WI38 (cell line): ENCODE measurements at regions not wholly inside any gene's neighbourhood (a gene's known extent, or its start where the extent isn't known, plus 50 kb on each side); places are given as distances from the start of the nearest gene placed in this dataset.

Experiments used
- H3K4me3 ChIP-seq: 2 replicates; pipeline ENCODE4 v1.5.1; 2011; ENCODE audit warnings: low read depth, mild to moderate bottlenecking, control low read depth, low read length
- TF ChIP-seq, protein P1 (sequence below): IDR thresholded peaks from 2 replicates; pipeline ENCODE4 v1.5.1; 2012; ENCODE audit warnings: low read depth, mild to moderate bottlenecking, control low read depth, low read length

DNA sequence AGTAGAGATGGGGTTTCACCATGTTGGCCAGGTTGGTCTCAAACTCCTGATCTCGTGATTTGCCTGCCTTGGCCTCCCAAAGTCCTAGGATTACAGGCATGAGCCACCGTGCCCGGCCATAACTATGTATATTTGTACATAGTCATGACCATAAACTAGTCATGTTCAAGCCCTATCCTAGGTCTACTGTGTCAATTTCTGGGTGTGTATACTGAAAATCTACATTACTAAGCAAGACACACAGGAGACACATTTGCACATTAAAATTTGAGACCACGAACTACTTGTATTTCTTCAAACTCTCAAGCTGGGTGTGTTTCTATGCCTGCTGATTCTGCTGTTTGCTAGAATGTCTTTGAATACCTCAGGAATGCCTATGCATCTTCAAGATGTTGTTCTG is 451.3 kb upstream of the MCTP2 start:
- H3K4me3 ChIP-seq: no peak overlapping the region
- TF ChIP-seq, protein P1, sequence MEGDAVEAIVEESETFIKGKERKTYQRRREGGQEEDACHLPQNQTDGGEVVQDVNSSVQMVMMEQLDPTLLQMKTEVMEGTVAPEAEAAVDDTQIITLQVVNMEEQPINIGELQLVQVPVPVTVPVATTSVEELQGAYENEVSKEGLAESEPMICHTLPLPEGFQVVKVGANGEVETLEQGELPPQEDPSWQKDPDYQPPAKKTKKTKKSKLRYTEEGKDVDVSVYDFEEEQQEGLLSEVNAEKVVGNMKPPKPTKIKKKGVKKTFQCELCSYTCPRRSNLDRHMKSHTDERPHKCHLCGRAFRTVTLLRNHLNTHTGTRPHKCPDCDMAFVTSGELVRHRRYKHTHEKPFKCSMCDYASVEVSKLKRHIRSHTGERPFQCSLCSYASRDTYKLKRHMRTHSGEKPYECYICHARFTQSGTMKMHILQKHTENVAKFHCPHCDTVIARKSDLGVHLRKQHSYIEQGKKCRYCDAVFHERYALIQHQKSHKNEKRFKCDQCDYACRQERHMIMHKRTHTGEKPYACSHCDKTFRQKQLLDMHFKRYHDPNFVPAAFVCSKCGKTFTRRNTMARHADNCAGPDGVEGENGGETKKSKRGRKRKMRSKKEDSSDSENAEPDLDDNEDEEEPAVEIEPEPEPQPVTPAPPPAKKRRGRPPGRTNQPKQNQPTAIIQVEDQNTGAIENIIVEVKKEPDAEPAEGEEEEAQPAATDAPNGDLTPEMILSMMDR: no peak

DNA sequence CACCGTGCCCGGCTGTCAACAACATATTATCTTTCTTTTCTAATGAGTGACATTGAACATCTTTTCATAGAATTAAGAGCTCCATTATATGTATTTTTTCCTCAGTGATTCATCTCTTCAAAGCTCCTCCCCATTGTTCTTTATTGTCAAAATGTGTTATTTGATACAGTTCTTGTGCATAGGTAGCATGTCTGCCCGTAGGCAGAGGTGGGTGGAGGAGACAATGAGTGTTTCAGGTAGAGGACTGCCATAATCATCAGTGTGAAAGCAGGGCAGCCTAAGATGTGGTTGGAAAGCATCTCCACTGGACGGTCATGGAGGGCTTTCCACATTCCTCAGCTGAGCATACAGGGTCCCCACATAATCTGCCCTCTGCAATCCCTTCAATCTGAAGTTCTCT is 452.0 kb upstream of the MCTP2 start:
- TF ChIP-seq, protein P1: no peak
- no peak overlapping the region for H3K4me3 ChIP-seq

DNA sequence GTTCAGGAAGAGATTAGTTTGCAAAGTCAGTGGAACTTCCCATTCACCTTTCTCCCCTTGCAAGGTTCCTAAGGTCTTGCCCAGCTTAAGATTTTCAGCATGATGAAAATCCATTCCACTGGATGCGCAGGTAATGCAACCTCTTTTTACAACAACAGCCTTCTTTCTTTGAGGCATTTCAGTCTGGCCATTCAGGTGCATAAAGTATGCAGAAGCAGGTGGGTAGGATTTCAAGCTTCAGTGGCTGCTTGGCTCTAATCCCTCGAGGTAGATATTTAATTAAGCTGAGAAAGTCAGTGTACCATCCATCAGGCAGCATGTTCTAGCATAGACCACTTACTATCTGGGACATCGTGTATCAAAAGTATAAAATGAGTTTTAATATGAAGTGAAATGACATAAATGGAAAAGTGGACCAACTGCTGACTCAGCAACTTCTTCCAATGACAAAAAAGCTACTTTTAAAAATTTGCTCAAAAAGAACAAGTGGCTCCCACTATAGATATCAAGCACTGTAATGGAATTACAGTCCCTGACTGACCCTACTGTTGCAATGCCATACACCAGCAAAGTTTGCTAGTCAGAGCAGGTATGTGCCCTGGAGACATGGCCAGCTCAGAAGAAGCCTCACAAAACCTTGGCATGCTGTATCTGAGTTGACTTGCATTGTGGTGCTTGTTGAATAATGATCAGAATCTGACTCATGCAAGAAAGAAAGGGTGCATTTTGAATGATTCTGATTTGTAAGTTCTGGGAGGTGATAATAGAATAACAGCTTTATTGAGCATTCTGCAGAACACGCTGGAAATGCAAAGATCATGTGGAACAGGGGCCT is 459.9 kb upstream of the MCTP2 start:
- no peak overlapping the region for H3K4me3 ChIP-seq
- TF ChIP-seq, protein P1: no peak

DNA sequence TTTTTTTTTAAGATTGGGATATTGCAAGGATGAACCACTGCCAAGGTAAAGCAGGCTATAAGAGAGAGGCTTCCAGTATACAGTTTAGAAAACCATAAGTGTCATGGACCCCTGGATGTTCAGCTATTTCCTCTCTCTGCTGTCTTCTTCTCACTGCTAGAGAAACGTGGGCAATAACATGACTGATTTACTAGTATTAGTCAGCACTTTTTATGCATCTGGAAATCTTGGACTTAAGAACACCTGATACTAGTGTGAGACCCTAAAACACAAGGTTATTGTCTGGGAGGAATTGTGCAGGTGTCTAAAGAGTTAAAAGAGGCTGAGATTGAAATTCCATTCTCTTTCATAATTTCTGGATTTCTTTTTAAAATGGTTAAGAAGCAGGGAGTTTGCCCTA is 460.6 kb upstream of the MCTP2 start:
- H3K4me3 ChIP-seq: no peak overlapping the region
- TF ChIP-seq, protein P1: no peak

DNA sequence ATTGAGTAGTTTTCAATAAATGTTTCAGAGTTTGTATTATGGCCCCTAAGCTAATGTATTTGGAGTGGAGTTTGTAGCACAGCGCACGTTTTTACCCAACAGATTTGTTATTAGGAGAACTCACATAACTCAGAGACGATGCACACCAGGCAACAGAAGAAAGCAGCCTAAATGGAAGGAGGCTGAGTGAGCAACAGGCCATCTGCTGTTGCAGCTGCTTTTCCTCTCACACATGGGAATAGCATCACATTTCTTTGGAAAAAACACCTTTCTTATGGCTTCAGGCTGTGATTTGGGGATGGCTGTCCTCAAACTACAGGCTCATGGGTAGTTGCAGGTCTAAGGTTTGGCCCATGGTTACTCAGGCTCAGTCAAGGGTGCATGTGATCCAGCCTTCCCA is 469.3 kb upstream of the MCTP2 start:
- TF ChIP-seq, protein P1: no peak
- no peak overlapping the region for H3K4me3 ChIP-seq

DNA sequence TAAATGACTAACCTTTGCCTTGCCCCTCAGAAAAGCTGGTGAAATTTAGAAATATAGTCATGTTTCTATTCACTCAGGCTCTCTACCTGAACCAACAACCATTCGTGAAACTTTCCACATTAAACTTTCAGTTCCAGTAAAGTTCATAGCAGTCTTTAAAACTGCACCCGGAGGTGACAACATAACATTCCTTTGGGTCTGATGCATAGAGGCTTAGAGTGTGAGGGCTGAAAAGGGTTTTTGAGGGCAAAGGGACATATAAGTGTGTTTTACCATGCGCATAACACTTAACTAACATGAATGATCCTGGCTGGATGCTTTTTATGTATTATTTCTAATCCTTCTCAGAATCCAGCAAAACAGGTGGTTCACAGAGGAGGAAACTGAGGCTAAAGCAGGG is 471.7 kb upstream of the MCTP2 start:
- TF ChIP-seq, protein P1: no peak
- no peak overlapping the region for H3K4me3 ChIP-seq

DNA sequence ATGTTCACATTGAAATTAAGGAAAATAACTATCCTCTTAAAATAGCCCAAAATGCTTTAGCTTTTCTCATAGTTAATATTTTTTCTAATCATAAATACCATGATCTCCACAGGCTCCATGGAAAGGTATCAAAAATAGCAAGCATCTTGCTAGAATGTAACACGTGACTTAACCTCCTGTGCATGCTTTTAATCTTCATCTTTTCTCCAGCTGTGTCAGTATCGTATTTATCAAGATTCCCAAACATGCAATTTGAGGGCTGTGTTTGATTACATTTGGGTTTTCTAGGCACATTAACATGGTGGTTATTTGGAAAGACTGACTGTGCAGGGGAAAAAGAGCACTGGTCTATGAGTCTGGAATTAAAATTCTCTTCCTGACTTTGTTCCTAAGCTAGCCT is 472.5 kb upstream of the MCTP2 start:
- TF ChIP-seq, protein P1: no peak
- H3K4me3 ChIP-seq: no peak overlapping the region
